K562 (cell line): ENCODE measurements at regions not wholly inside any gene's neighbourhood (a gene's known extent, or its start where the extent isn't known, plus 50 kb on each side); places are given as distances from the start of the nearest gene placed in this dataset.

ENCODE experiments used
- ATAC-seq: fragments of 200-7000 bp; cut with Tn5 transposase; 3 replicates; pipeline ENCODE4 v1.9.1; 2020; ENCODE audit warnings: moderate library complexity
- BruUV-seq: library from RNA; stranded (reverse); fragments of 400-500 nt; replicated peaks from 2 replicates; lab custom pipeline; 2021; lab: Mats Ljungman, UMichigan
- CTCF ChIA-PET: fragments of 300-600 bp; formaldehyde crosslinking; extraction: SDS; loops from one replicate; lab custom pipeline; 2021; ENCODE audit warnings: low intra/inter-chr PET ratio; lab: Yijun Ruan, JAX
- POLR2A ChIA-PET: fragments of 300-600, 350-650 bp; sonication (Branson Sonifier 250); formaldehyde crosslinking; extraction: SDS; loops from one replicate; lab custom pipeline; 2021; ENCODE audit warnings: antibody characterized with exemption, inconsistent platforms; lab: Yijun Ruan, JAX
- DNase-seq, 4 experiments: peaks; one replicate each; pipeline versions ENCODE4 v3.0.0 to v3.0.0-alpha.2; 2011 to 2018; ENCODE audit warnings: low spot score in 3 of 4, mixed read lengths in 3 of 4; ENCODE audit errors: extremely low read depth in 1 of 4
- FAIRE-seq: peaks from 2 replicates; lab custom pipeline; 2011; peaks lifted over from hg19 to GRCh38; lab: Jason Lieb, UNC
- H2AFZ ChIP-seq: 2 replicates; pipeline ENCODE4 v1.6.0; 2011; ENCODE audit warnings: low read depth, low read length, control low read depth, inconsistent platforms
- H3K27ac ChIP-seq: fragments of 200-600 bp; 3 replicates; pipeline ENCODE4 v1.8.0; 2011; ENCODE audit warnings: low read depth, mild to moderate bottlenecking, control low read depth, inconsistent platforms, low read length, moderate library complexity, mixed read lengths; ENCODE audit errors: extremely low read depth
- H3K27me3 ChIP-seq, 2 experiments: fragments of 300-600 bp in 1 of 2; 2 replicates in 1 of 2; 3 replicates in 1 of 2; pipeline versions ENCODE4 v1.6.0 to v1.8.0; 2011; ENCODE audit warnings: inconsistent platforms in 2 of 2, low read length in 2 of 2, mild to moderate bottlenecking in 1 of 2, mixed read lengths in 1 of 2, moderate library complexity in 1 of 2; ENCODE audit not compliant: control insufficient read depth in 2 of 2, insufficient read depth in 2 of 2
- H3K36me3 ChIP-seq: fragments of 300-600 bp; 3 replicates; pipeline ENCODE4 v1.8.0; 2011; ENCODE audit warnings: mild to moderate bottlenecking, low read length, inconsistent platforms; ENCODE audit not compliant: control insufficient read depth, insufficient read depth
- H3K4me1 ChIP-seq, 2 experiments: fragments of 200-600 bp in 1 of 2; replicated peaks in 1 of 2; 2 replicates in 1 of 2; 3 replicates in 1 of 2; pipeline versions ENCODE4 v1.5.1 to v1.8.0; 2011; ENCODE audit warnings: inconsistent platforms in 2 of 2, low read length in 2 of 2, mild to moderate bottlenecking in 1 of 2, mixed read lengths in 1 of 2, moderate library complexity in 1 of 2; ENCODE audit not compliant: control insufficient read depth in 2 of 2, insufficient read depth in 2 of 2
- H3K4me2 ChIP-seq: 2 replicates; pipeline ENCODE4 v1.6.1; 2011; ENCODE audit warnings: low read length, control low read depth, inconsistent platforms, mixed read lengths; ENCODE audit not compliant: insufficient read depth
- H3K4me3 ChIP-seq: fragments of 200-600 bp; sonication (generic), shearing (Covaris generic); 2 replicates; pipeline ENCODE4 v1.5.1; 2016; ENCODE audit warnings: control low read depth, inconsistent platforms
- H3K79me2 ChIP-seq: fragments of 200-600 bp; 3 replicates; pipeline ENCODE4 v1.8.0; 2011; ENCODE audit warnings: low read length, inconsistent platforms; ENCODE audit not compliant: control insufficient read depth, insufficient read depth
- H3K9ac ChIP-seq, 2 experiments: 2 replicates each; pipeline versions ENCODE4 v1.6.0 to v1.6.1; 2011; ENCODE audit warnings: low read depth in 2 of 2, low read length in 2 of 2, control low read depth in 1 of 2, inconsistent platforms in 1 of 2, mild to moderate bottlenecking in 1 of 2, mixed read lengths in 1 of 2; ENCODE audit not compliant: insufficient read depth in 1 of 2
- H3K9me1 ChIP-seq: one replicate; pipeline ENCODE4 v1.6.0; 2011; ENCODE audit warnings: inconsistent platforms, mild to moderate bottlenecking, low read length, moderate library complexity; ENCODE audit not compliant: control insufficient read depth, insufficient read depth
- H3K9me3 ChIP-seq: replicated peaks from 2 replicates; pipeline ENCODE4 v1.5.1; 2011; ENCODE audit warnings: low read depth, low read length, inconsistent platforms; ENCODE audit not compliant: control insufficient read depth, insufficient read depth
- H4K20me1 ChIP-seq: replicated peaks from 2 replicates; pipeline ENCODE4 v1.6.1; 2011; ENCODE audit warnings: low read length, inconsistent platforms, mixed read lengths; ENCODE audit not compliant: control insufficient read depth, insufficient read depth
- CLOCK ChIP-seq: fragments of 250-450 bp; sonication (Bioruptor Pico); IDR thresholded peaks from 2 replicates; pipeline ENCODE4 v1.4.0; 2020; ENCODE audit warnings: mild to moderate bottlenecking, moderate library complexity, borderline replicate concordance
- EZH2 ChIP-seq: IDR thresholded peaks from 2 replicates; pipeline ENCODE4 v1.6.1; 2012; ENCODE audit warnings: low read depth, mild to moderate bottlenecking, inconsistent platforms, low read length, borderline replicate concordance
- HDAC8 ChIP-seq: fragments of 450-650 bp; IDR thresholded peaks from 2 replicates; pipeline ENCODE4 v1.6.1; 2016; ENCODE audit warnings: mild to moderate bottlenecking, missing genetic modification characterization, moderate library complexity, missing compliant biosample characterization
- PURB ChIP-seq: sonication (generic); formaldehyde crosslinking; IDR thresholded peaks from 2 replicates; pipeline ENCODE4 v1.9.0; 2021; ENCODE audit warnings: low read depth, mild to moderate bottlenecking, missing genetic modification reagents
- SREBF1 ChIP-seq: fragments of 150-350 bp; IDR thresholded peaks from 2 replicates; pipeline ENCODE4 v1.6.1; 2014; ENCODE audit warnings: antibody characterized with exemption, low read depth, low read length, borderline replicate concordance
- TARDBP ChIP-seq: fragments of 450-650 bp; IDR thresholded peaks from 2 replicates; pipeline ENCODE4 v1.6.1; 2016
- ZBTB7A ChIP-seq: IDR thresholded peaks from 2 replicates; pipeline ENCODE4 v1.6.1; 2011; ENCODE audit warnings: low read depth, mild to moderate bottlenecking, low read length, moderate library complexity, borderline replicate concordance; ENCODE audit not compliant: control insufficient read depth
- ZNF551 ChIP-seq: fragments of 250-450 bp; sonication (Bioruptor Pico); IDR thresholded peaks from 2 replicates; pipeline ENCODE4 v1.5.0; 2021; ENCODE audit warnings: mild to moderate bottlenecking, moderate library complexity
- WGBS: fragments of 100-300 bp; shearing (Covaris generic); methylation state at CpG from one replicate; pipeline ENCODE4 v1.1.6; 2016; ENCODE audit warnings: low coverage, mixed read lengths; ENCODE audit not compliant: insufficient coverage; ENCODE audit errors: missing lambda C conversion rate; 5-methylcytosine and 5-hydroxymethylcytosine counted together
- in situ Hi-C: fragments of 300-500 bp; cut with MboI; formaldehyde crosslinking; loops from 4 replicates; pipeline ENCODE4 v1.15.0; 2018; ENCODE audit warnings: inconsistent platforms, mixed read lengths
- intact Hi-C: fragments of 100-400 bp; cut with micrococcal nuclease; formaldehyde crosslinking; loops from 2 replicates; pipeline ENCODE4 v1.14.2; 2022

- no peak for TF ChIP-seq CLOCK
- no peak for TF ChIP-seq ZBTB7A
- no peak for TF ChIP-seq HDAC8
- TF ChIP-seq PURB: no peak
- no peak for TF ChIP-seq EZH2
- TF ChIP-seq TARDBP: no peak
These were observed 59.1 kb downstream of the KCNA5 start (continued) for GRCh38 chr12:5102806-5103205.

- intact Hi-C loops: no loop called here
- Histone ChIP-seq H3K9me3 (no peaks in the 10 kb centered on the region), H3K27me3 (peaks cover 0 to 3% of the 10 kb centered on the region in 2 experiments; a peak in 1 of 5 replicates), H4K20me1 (no peaks in the 10 kb centered on the region), H3K4me1 (no peaks in the 10 kb centered on the region), H3K4me3 (no peak overlapping the region), H2AFZ (no peak overlapping the region), H3K9ac (no peak overlapping the region), H3K9me1 (no peaks in the 10 kb centered on the region), H3K4me2 (no peak overlapping the region), H3K36me3 (no peaks in the 10 kb centered on the region), H3K27ac (no peak overlapping the region), H3K79me2 (no peaks in the 10 kb centered on the region)
- ATAC-seq: no peak
- in situ Hi-C loops: no loop called here
- DNase-seq: no peak
- WGBS: 0% methylated on average over 1 of the region's 1 CpG
- no peak for FAIRE-seq
- TF ChIP-seq ZNF551 (CRISPR knock-in tag) (no peak), SREBF1 (no peak)
- ChIA-PET CTCF (no interaction called here), POLR2A (no interaction called here)
- BruUV-seq: no TSS peak
These were observed 66.7 kb downstream of the KCNA5 start for GRCh38 chr12:5110345-5110744.
